IMR-90 (cell line): ENCODE measurements at regions not wholly inside any gene's neighbourhood (a gene's known extent, or its start where the extent isn't known, plus 50 kb on each side); places are given as distances from the start of the nearest gene placed in this dataset.

Experiments used
- ATAC-seq: fragments of 200-7000 bp; cut with Tn5 transposase; 2 replicates; pipeline ENCODE4 v1.9.1; 2020; ENCODE audit warnings: low read depth, mild to moderate bottlenecking, moderate library complexity
- BruUV-seq: library from RNA; stranded (reverse); fragments of 400-500 nt; replicated peaks from 2 replicates; lab custom pipeline; 2021; lab: Mats Ljungman, UMichigan
- CTCF ChIA-PET: fragments of 300-600 bp; formaldehyde crosslinking; extraction: SDS; loops from one replicate; lab custom pipeline; 2021; ENCODE audit warnings: antibody characterized with exemption; lab: Yijun Ruan, JAX
- POLR2A ChIA-PET: fragments of 300-600 bp; sonication (Branson Sonifier 250); formaldehyde crosslinking; loops from one replicate; lab custom pipeline; 2022; ENCODE audit warnings: antibody characterized with exemption; ENCODE audit not compliant: unreplicated experiment; lab: Charles Lee
- DNase-seq: peaks from one replicate; pipeline ENCODE4 v3.0.0; 2013
- H2AFZ ChIP-seq: replicated peaks from 2 replicates; pipeline ENCODE3; 2013; ENCODE audit warnings: low read length, mild to moderate bottlenecking; ENCODE audit not compliant: poor library complexity
- H2AK5ac ChIP-seq: 2 replicates; pipeline ENCODE4 v1.6.1; 2013; ENCODE audit warnings: low read depth, low read length, inconsistent platforms
- H2AK9ac ChIP-seq: replicated peaks from 2 replicates; pipeline ENCODE3; 2013; ENCODE audit warnings: mild to moderate bottlenecking, low read depth, low read length, moderate library complexity; ENCODE audit not compliant: poor library complexity
- H2BK120ac ChIP-seq: 2 replicates; pipeline ENCODE4 v1.6.1; 2013; ENCODE audit warnings: low read depth, low read length, inconsistent platforms
- H2BK15ac ChIP-seq: 3 replicates; pipeline ENCODE4 v1.6.1; 2013; ENCODE audit warnings: low read depth, low read length, inconsistent platforms
- H2BK20ac ChIP-seq: 2 replicates; pipeline ENCODE4 v1.6.1; 2013; ENCODE audit warnings: low read depth, mild to moderate bottlenecking, inconsistent platforms, low read length, moderate library complexity
- H2BK5ac ChIP-seq: 2 replicates; pipeline ENCODE4 v1.6.1; 2013; ENCODE audit warnings: mild to moderate bottlenecking, low read depth, low read length, inconsistent platforms; ENCODE audit not compliant: poor library complexity, severe bottlenecking
- H3K14ac ChIP-seq: replicated peaks from 2 replicates; pipeline ENCODE4 v1.6.1; 2013; ENCODE audit warnings: low read depth, low read length, inconsistent platforms
- H3K18ac ChIP-seq: 2 replicates; pipeline ENCODE4 v1.6.1; 2013; ENCODE audit warnings: low read depth, low read length, control low read depth
- H3K23ac ChIP-seq: 2 replicates; pipeline ENCODE4 v1.6.1; 2013; ENCODE audit warnings: low read depth, low read length, inconsistent platforms
- H3K27ac ChIP-seq: 2 replicates; pipeline ENCODE4 v1.5.1; 2013; ENCODE audit warnings: mild to moderate bottlenecking, control low read depth, low read length; ENCODE audit not compliant: insufficient read depth
- H3K27me3 ChIP-seq: 2 replicates; pipeline ENCODE4 v1.6.1; 2013; ENCODE audit warnings: low read length; ENCODE audit not compliant: control insufficient read depth, insufficient read depth
- H3K36me3 ChIP-seq: 2 replicates; pipeline ENCODE4 v1.6.1; 2013; ENCODE audit warnings: low read length, mixed read lengths; ENCODE audit not compliant: control insufficient read depth, insufficient read depth
- H3K4ac ChIP-seq: 2 replicates; pipeline ENCODE4 v1.6.1; 2013; ENCODE audit warnings: low read depth, low read length, inconsistent platforms
- H3K4me1 ChIP-seq: 2 replicates; pipeline ENCODE4 v1.6.1; 2013; ENCODE audit warnings: low read length, mixed read lengths; ENCODE audit not compliant: control insufficient read depth, insufficient read depth
- H3K4me2 ChIP-seq: 2 replicates; pipeline ENCODE4 v1.6.1; 2013; ENCODE audit warnings: low read depth, mild to moderate bottlenecking, control low read depth, low read length, moderate library complexity
- H3K4me3 ChIP-seq: 2 replicates; pipeline ENCODE4 v1.5.1; 2013; ENCODE audit warnings: low read depth, mild to moderate bottlenecking, control low read depth, low read length, moderate library complexity; ENCODE audit not compliant: insufficient read depth
- H3K56ac ChIP-seq: 2 replicates; pipeline ENCODE4 v1.6.1; 2013; ENCODE audit warnings: low read length, inconsistent platforms; ENCODE audit not compliant: insufficient read depth; ENCODE audit errors: extremely low read depth
- H3K79me1 ChIP-seq, 2 experiments: 2 replicates each; pipeline ENCODE4 v1.6.1; 2013; ENCODE audit warnings: low read length in 2 of 2, inconsistent platforms in 1 of 2, low read depth in 1 of 2
- H3K9ac ChIP-seq: 2 replicates; pipeline ENCODE4 v1.6.1; 2013; ENCODE audit warnings: low read depth, low read length, control low read depth
- H3K9me1 ChIP-seq: 2 replicates; pipeline ENCODE4 v1.6.1; 2013; ENCODE audit warnings: low read length, inconsistent platforms; ENCODE audit not compliant: insufficient read depth
- H3K9me3 ChIP-seq: 2 replicates; pipeline ENCODE4 v1.6.1; 2013; ENCODE audit warnings: low read length; ENCODE audit not compliant: control insufficient read depth, insufficient read depth
- H4K20me1 ChIP-seq: 2 replicates; pipeline ENCODE4 v1.6.1; 2013; ENCODE audit warnings: low read length, inconsistent platforms; ENCODE audit not compliant: insufficient read depth
- H4K5ac ChIP-seq: 2 replicates; pipeline ENCODE4 v1.6.1; 2013; ENCODE audit warnings: mild to moderate bottlenecking, low read depth, low read length, control low read depth
- H4K8ac ChIP-seq, 2 experiments: 2 replicates each; pipeline ENCODE4 v1.6.1; 2013; ENCODE audit warnings: low read depth in 2 of 2, low read length in 2 of 2, control low read depth in 1 of 2, inconsistent platforms in 1 of 2
- H4K91ac ChIP-seq: 2 replicates; pipeline ENCODE4 v1.6.1; 2013; ENCODE audit warnings: low read depth, low read length, inconsistent platforms; ENCODE audit not compliant: insufficient read depth
- BHLHE40 ChIP-seq: fragments of 150-350 bp; IDR thresholded peaks from 2 replicates; pipeline ENCODE4 v1.6.1; 2016; ENCODE audit warnings: mild to moderate bottlenecking, low read depth, low read length
- CEBPB ChIP-seq: IDR thresholded peaks from 2 replicates; pipeline ENCODE4 v1.6.1; 2012; ENCODE audit warnings: low read depth, low read length, improper control_type of control experiment
- CHD1 ChIP-seq: IDR thresholded peaks from 2 replicates; pipeline ENCODE4 v1.6.1; 2012; ENCODE audit warnings: low read depth, low read length, improper control_type of control experiment
- CTCF ChIP-seq: conservative IDR thresholded peaks from 2 replicates; pipeline ENCODE4 v1.5.1; 2012; ENCODE audit warnings: mild to moderate bottlenecking, low read depth, low read length, improper control_type of control experiment
- FOS ChIP-seq: fragments of 150-350 bp; IDR thresholded peaks from 2 replicates; pipeline ENCODE4 v1.6.1; 2016; ENCODE audit warnings: low read depth, low read length
- MAFK ChIP-seq: IDR thresholded peaks from 2 replicates; pipeline ENCODE4 v1.6.1; 2012; ENCODE audit warnings: low read depth, low read length, improper control_type of control experiment
- MAZ ChIP-seq: IDR thresholded peaks from 2 replicates; pipeline ENCODE4 v1.6.1; 2012; ENCODE audit warnings: low read depth, mild to moderate bottlenecking, low read length, improper control_type of control experiment, moderate library complexity, borderline replicate concordance
- MXI1 ChIP-seq: IDR thresholded peaks from 2 replicates; pipeline ENCODE4 v1.6.1; 2012; ENCODE audit warnings: low read depth, mild to moderate bottlenecking, low read length, moderate library complexity, borderline replicate concordance
- NFE2L2 ChIP-seq: fragments of 150-350 bp; IDR thresholded peaks from 2 replicates; pipeline ENCODE4 v1.6.1; 2016; ENCODE audit warnings: low read depth, mild to moderate bottlenecking, low read length
- POLR2A ChIP-seq: IDR thresholded peaks from 2 replicates; pipeline ENCODE4 v1.6.1; 2012; ENCODE audit warnings: mild to moderate bottlenecking, low read depth, low read length
- RAD21 ChIP-seq: IDR thresholded peaks from 2 replicates; pipeline ENCODE4 v1.6.1; 2012; ENCODE audit warnings: low read length, improper control_type of control experiment
- RCOR1 ChIP-seq: IDR thresholded peaks from 2 replicates; pipeline ENCODE4 v1.6.1; 2012; ENCODE audit warnings: mild to moderate bottlenecking, low read length, improper control_type of control experiment; ENCODE audit not compliant: insufficient replicate concordance
- RFX5 ChIP-seq: IDR thresholded peaks from 2 replicates; pipeline ENCODE4 v1.8.0; 2012; ENCODE audit warnings: low read depth, mild to moderate bottlenecking, low read length, moderate library complexity
- SMC3 ChIP-seq: fragments of 150-350 bp; IDR thresholded peaks from 2 replicates; pipeline ENCODE4 v1.6.1; 2016; ENCODE audit warnings: low read depth, mild to moderate bottlenecking, antibody characterized with exemption, low read length, moderate library complexity
- WGBS, 2 experiments: methylation state at CpG; one replicate each; pipeline versions ENCODE4 v1.1.5 to v1.1.7; 2013; ENCODE audit warnings: missing lambda C conversion rate in 2 of 2; ENCODE audit not compliant: insufficient read length in 1 of 2; ENCODE audit errors: extremely low coverage in 2 of 2; 5-methylcytosine and 5-hydroxymethylcytosine counted together
- dilution Hi-C: fragments of 300-500 bp; cut with HindIII; formaldehyde crosslinking; loops from one replicate; pipeline ENCODE4 v1.14.3; 2018; ENCODE audit warnings: low sequenced_read_pairs; ENCODE audit not compliant: unreplicated experiment
- in situ Hi-C: fragments of 300-500 bp; cut with MboI; formaldehyde crosslinking; loops from 3 replicates; pipeline ENCODE4 v1.14.3; 2019; ENCODE audit warnings: low sequenced_read_pairs, inconsistent platforms, mixed read lengths
- intact Hi-C: fragments of 100-400 bp; cut with micrococcal nuclease; formaldehyde crosslinking; loops from 2 replicates; pipeline ENCODE4 v1.10.0; 2022
- TF ChIP-seq, protein P1 (sequence below): fragments of 150-350 bp; IDR thresholded peaks from 2 replicates; pipeline ENCODE4 v1.6.1; 2016; ENCODE audit warnings: low read depth, mild to moderate bottlenecking, low read length, moderate library complexity, borderline replicate concordance
- TF ChIP-seq, protein P2 (sequence below): fragments of 150-350 bp; IDR thresholded peaks from 2 replicates; pipeline ENCODE4 v1.6.1; 2017; ENCODE audit warnings: mild to moderate bottlenecking, antibody characterized with exemption, low read length, low read depth

GRCh38 chr4:126479709-126480108 lies 1153.0 kb upstream of the INTU start:
- dilution Hi-C loops (no loop called here), intact Hi-C loops (no loop called here), in situ Hi-C loops (no loop called here)
- no peaks in the 10 kb centered on the region for H3K4me1 ChIP-seq
- peaks cover 3% of the 10 kb centered on the region; the same call in 1 of the 2 replicates for H3K9me3 ChIP-seq
- no peak overlapping the region for H3K9ac ChIP-seq
- no peaks in the 10 kb centered on the region for H3K79me1 ChIP-seq
- no peak overlapping the region for H2BK15ac ChIP-seq
- H2BK5ac ChIP-seq: no peak overlapping the region
- no peaks in the 10 kb centered on the region for H3K36me3 ChIP-seq
- H2AK5ac ChIP-seq: no peak overlapping the region
- no peak overlapping the region for H2BK120ac ChIP-seq
- no peak for DNase-seq
- no peak overlapping the region for H3K18ac ChIP-seq
- no peak overlapping the region for H3K4me2 ChIP-seq
- no peak overlapping the region for H2AK9ac ChIP-seq
- no peak overlapping the region for H3K14ac ChIP-seq
- WGBS, 2 experiments: 80% methylated on average over 1 of the region's 7 CpGs; no CpG with 5 or more reads in 1 of the 2 experiments
- no peak overlapping the region for H2AFZ ChIP-seq
- H3K27me3 ChIP-seq: no peaks in the 10 kb centered on the region
- no peaks in the 10 kb centered on the region for H3K9me1 ChIP-seq
- H4K5ac ChIP-seq: no peak overlapping the region
- no peak overlapping the region for H3K4ac ChIP-seq
- no peaks in the 10 kb centered on the region for H4K20me1 ChIP-seq
- H3K23ac ChIP-seq: no peak overlapping the region
- no peak for ATAC-seq
- H2BK20ac ChIP-seq: no peak overlapping the region
- BruUV-seq: no TSS peak
- H4K91ac ChIP-seq: no peak overlapping the region
- CTCF ChIA-PET: no interaction called here
- POLR2A ChIA-PET: no interaction called here
- no peak overlapping the region for H3K4me3 ChIP-seq
- H4K8ac ChIP-seq: no peak overlapping the region
- H3K27ac ChIP-seq: no peak overlapping the region
- TF ChIP-seq POLR2A (no peak), SMC3 (no peak), FOS (no peak), MAZ (no peak), MXI1 (no peak), MAFK (no peak), RFX5 (no peak), NFE2L2 (no peak), RAD21 (no peak), CEBPB (no peak), RCOR1 (no peak), CTCF (no peak), BHLHE40 (no peak), CHD1 (no peak)
- TF ChIP-seq, protein P1, sequence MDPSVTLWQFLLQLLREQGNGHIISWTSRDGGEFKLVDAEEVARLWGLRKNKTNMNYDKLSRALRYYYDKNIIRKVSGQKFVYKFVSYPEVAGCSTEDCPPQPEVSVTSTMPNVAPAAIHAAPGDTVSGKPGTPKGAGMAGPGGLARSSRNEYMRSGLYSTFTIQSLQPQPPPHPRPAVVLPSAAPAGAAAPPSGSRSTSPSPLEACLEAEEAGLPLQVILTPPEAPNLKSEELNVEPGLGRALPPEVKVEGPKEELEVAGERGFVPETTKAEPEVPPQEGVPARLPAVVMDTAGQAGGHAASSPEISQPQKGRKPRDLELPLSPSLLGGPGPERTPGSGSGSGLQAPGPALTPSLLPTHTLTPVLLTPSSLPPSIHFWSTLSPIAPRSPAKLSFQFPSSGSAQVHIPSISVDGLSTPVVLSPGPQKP: no peak
- TF ChIP-seq, protein P2, sequence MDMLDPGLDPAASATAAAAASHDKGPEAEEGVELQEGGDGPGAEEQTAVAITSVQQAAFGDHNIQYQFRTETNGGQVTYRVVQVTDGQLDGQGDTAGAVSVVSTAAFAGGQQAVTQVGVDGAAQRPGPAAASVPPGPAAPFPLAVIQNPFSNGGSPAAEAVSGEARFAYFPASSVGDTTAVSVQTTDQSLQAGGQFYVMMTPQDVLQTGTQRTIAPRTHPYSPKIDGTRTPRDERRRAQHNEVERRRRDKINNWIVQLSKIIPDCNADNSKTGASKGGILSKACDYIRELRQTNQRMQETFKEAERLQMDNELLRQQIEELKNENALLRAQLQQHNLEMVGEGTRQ: no peak
- H3K56ac ChIP-seq: no peak overlapping the region
